B cell (primary cell): ENCODE measurements at regions not wholly inside any gene's neighbourhood (a gene's known extent, or its start where the extent isn't known, plus 50 kb on each side); places are given as distances from the start of the nearest gene placed in this dataset.

Experiments
- ATAC-seq: fragments of 200-7000 bp; cut with Tn5 transposase; one replicate; pipeline ENCODE4 v1.10.0; 2021; ENCODE audit warnings: low read depth, mild to moderate bottlenecking, moderate number of reproducible peaks, moderate library complexity
- CTCF ChIA-PET: fragments of 350-600 bp; sonication (Branson Sonifier 250); formaldehyde crosslinking; loops from one replicate; lab custom pipeline; 2021; ENCODE audit warnings: antibody characterized with exemption, inconsistent platforms; lab: Charles Lee
- POLR2A ChIA-PET: fragments of 350-600 bp; sonication (Branson Sonifier 250); formaldehyde crosslinking; loops from one replicate; lab custom pipeline; 2021; ENCODE audit warnings: antibody characterized with exemption; lab: Charles Lee
- DNase-seq: peaks from one replicate; pipeline ENCODE4 v3.0.0; 2013
- H2AFZ ChIP-seq: 2 replicates; pipeline ENCODE4 v1.6.1; 2012; ENCODE audit warnings: mild to moderate bottlenecking, low read depth, low read length; ENCODE audit not compliant: insufficient read depth, poor library complexity, severe bottlenecking
- H3K27ac ChIP-seq, 2 donors: 1 replicate in 1 of 2; 2 replicates in 1 of 2; pipeline ENCODE4 v1.5.1; 2012 to 2013; ENCODE audit warnings: low read length in 2 of 2, mild to moderate bottlenecking in 2 of 2, moderate library complexity in 1 of 2
- H3K27me3 ChIP-seq, 4 experiments: fragments of 200-600 bp in 1 of 4; sonication (generic) in 1 of 4; replicated peaks in 1 of 4; 1 replicate in 2 of 4; 2 replicates in 2 of 4; pipeline versions ENCODE4 v1.6.1 to v1.7.0; 2013 to 2016; ENCODE audit warnings: low read length in 3 of 4, mild to moderate bottlenecking in 2 of 4, mixed read lengths in 1 of 4, moderate library complexity in 1 of 4; ENCODE audit not compliant: insufficient read depth in 4 of 4, control insufficient read depth in 3 of 4; ENCODE audit errors: control extremely low read depth in 1 of 4
- H3K36me3 ChIP-seq, 2 experiments: replicated peaks in 1 of 2; 1 replicate in 1 of 2; 2 replicates in 1 of 2; pipeline versions ENCODE4 v1.6.1 to v1.7.1; 2013; ENCODE audit warnings: low read length in 1 of 2; ENCODE audit not compliant: insufficient read depth in 2 of 2, control insufficient read depth in 1 of 2; ENCODE audit errors: control extremely low read depth in 1 of 2, extremely low read depth in 1 of 2
- H3K4me1 ChIP-seq, 2 donors: fragments of 200-600 bp in 1 of 2; sonication (generic) in 1 of 2; 1 replicate in 1 of 2; 2 replicates in 1 of 2; pipeline versions ENCODE4 v1.5.1 to v1.6.1; 2013 to 2017; ENCODE audit warnings: low read length in 2 of 2; ENCODE audit not compliant: control insufficient read depth in 2 of 2, insufficient read depth in 2 of 2
- H3K4me2 ChIP-seq: replicated peaks from 2 replicates; pipeline ENCODE3; 2012; ENCODE audit warnings: mild to moderate bottlenecking, low read depth, low read length; ENCODE audit not compliant: poor library complexity, severe bottlenecking
- H3K4me3 ChIP-seq, 5 experiments: fragments of 200-600 bp in 1 of 5; sonication (generic) in 1 of 5; 1 replicate in 3 of 5; 2 replicates in 2 of 5; pipeline versions ENCODE4 v1.5.1 to v1.7.0; 2011 to 2016; ENCODE audit warnings: low read length in 4 of 5, mild to moderate bottlenecking in 4 of 5, low read depth in 2 of 5, control low read depth in 1 of 5, moderate library complexity in 1 of 5; ENCODE audit not compliant: insufficient read depth in 1 of 5; ENCODE audit errors: control extremely low read depth in 1 of 5, extremely low read depth in 1 of 5
- H3K79me2 ChIP-seq: fragments of 200-600 bp; sonication (generic); one replicate; pipeline ENCODE4 v1.6.0; 2016; ENCODE audit warnings: low read length; ENCODE audit not compliant: control insufficient read depth, insufficient read depth
- H3K9ac ChIP-seq: fragments of 200-600 bp; sonication (generic); 2 replicates; pipeline ENCODE4 v1.6.1; 2017; ENCODE audit warnings: mild to moderate bottlenecking, low read length, moderate library complexity
- H3K9me3 ChIP-seq, 3 donors: one replicate each; pipeline versions ENCODE4 v1.6.1 to v1.7.1; 2013; ENCODE audit warnings: low read length in 2 of 3; ENCODE audit not compliant: control insufficient read depth in 2 of 3, insufficient read depth in 1 of 3; ENCODE audit errors: control extremely low read depth in 1 of 3
- H4K20me1 ChIP-seq: 2 replicates; pipeline ENCODE4 v1.6.0; 2012; ENCODE audit warnings: mild to moderate bottlenecking, low read length; ENCODE audit not compliant: insufficient read depth, control insufficient read depth, poor library complexity, severe bottlenecking
- H3K27ac Mint-ChIP-seq: one replicate; pipeline ENCODE4 v1.8.0; 2021; ENCODE audit warnings: mixed read lengths
- H3K27me3 Mint-ChIP-seq: one replicate; pipeline ENCODE4 v1.8.0; 2021; ENCODE audit warnings: mixed read lengths
- H3K4me1 Mint-ChIP-seq: one replicate; pipeline ENCODE4 v1.8.0; 2021; ENCODE audit warnings: mixed read lengths
- H3K4me3 Mint-ChIP-seq: one replicate; pipeline ENCODE4 v1.8.0; 2021; ENCODE audit warnings: mixed read lengths
- H3K9me3 Mint-ChIP-seq: one replicate; pipeline ENCODE4 v1.8.0; 2022; ENCODE audit warnings: mixed read lengths; ENCODE audit not compliant: insufficient read depth
- EZH2 ChIP-seq: IDR thresholded peaks from 2 replicates; pipeline ENCODE4 v1.6.1; 2012; ENCODE audit warnings: borderline replicate concordance, low read depth, mild to moderate bottlenecking, moderate library complexity, low read length; ENCODE audit not compliant: insufficient read depth, poor library complexity, severe bottlenecking
- WGBS: methylation state at CpG from one replicate; pipeline ENCODE4 v1.1.5; 2013; ENCODE audit warnings: missing lambda C conversion rate; ENCODE audit not compliant: insufficient coverage; 5-methylcytosine and 5-hydroxymethylcytosine counted together
- intact Hi-C: fragments of 100-400 bp; cut with micrococcal nuclease; formaldehyde crosslinking; loops from one replicate; pipeline ENCODE4 v1.10.0; 2022
- TF ChIP-seq, protein P1 (sequence below): fragments of 200-600 bp; IDR thresholded peaks from one replicate; pipeline ENCODE4 v1.8.0; 2022; ENCODE audit warnings: antibody characterized with exemption, mild to moderate bottlenecking

GRCh38 chr1:96009831-96010434 is 711.7 kb upstream of the PTBP2 start:
- peaks cover 2% of the 10 kb centered on the region for H3K9me3 Mint-ChIP-seq
- ChIA-PET CTCF (no interaction called here), POLR2A (no interaction called here)
- DNase-seq = no peak
- Histone ChIP-seq H3K4me1 (no peaks in the 10 kb centered on the region), H3K79me2 (no peaks in the 10 kb centered on the region), H3K27ac (no peak overlapping the region), H3K4me2 (no peak overlapping the region), H3K36me3 (no peaks in the 10 kb centered on the region), H3K4me3 (no peak overlapping the region), H3K27me3 (no peaks in the 10 kb centered on the region), H3K9me3 (no peaks in the 10 kb centered on the region), H4K20me1 (no peaks in the 10 kb centered on the region), H3K9ac (no peak overlapping the region), H2AFZ (no peak overlapping the region)
- H3K27me3 Mint-ChIP-seq = no peaks in the 10 kb centered on the region
- no peak for TF ChIP-seq EZH2
- H3K4me3 Mint-ChIP-seq = no peak overlapping the region
- no CpG with 5 or more reads among the region's 3 CpGs for WGBS
- intact Hi-C loops = no loop called here
- no peaks in the 10 kb centered on the region for H3K4me1 Mint-ChIP-seq
- no peak overlapping the region for H3K27ac Mint-ChIP-seq
- ATAC-seq = no peak

DNA sequence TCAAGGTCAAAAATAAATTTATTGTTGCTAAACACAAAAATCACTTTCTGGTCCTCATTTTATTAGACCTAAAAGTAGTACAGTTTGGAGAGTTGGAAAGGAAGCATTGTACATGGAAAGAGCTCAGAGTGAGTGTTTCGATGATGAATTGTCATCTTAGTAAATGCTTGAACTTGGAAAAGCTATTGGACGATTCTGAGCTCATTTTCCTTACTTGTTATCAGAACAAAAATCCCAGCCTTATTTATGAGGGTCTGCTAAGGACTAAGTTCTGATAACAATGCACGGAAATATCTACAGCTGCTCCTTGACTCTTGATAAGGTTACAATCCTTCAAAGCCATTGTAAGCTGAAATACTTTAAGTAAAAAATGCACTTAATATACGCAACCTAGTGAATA is 710.0 kb upstream of the PTBP2 start:
- CTCF ChIA-PET = no interaction called here
- WGBS = no CpG with 5 or more reads among the region's 4 CpGs
- Histone ChIP-seq H3K36me3 (no peaks in the 10 kb centered on the region), H3K27me3 (no peaks in the 10 kb centered on the region), H3K79me2 (no peaks in the 10 kb centered on the region), H3K4me3 (no peak overlapping the region), H3K4me1 (no peaks in the 10 kb centered on the region), H4K20me1 (no peaks in the 10 kb centered on the region), H3K9me3 (no peaks in the 10 kb centered on the region), H3K4me2 (no peak overlapping the region), H3K9ac (no peak overlapping the region), H3K27ac (no peak overlapping the region), H2AFZ (no peak overlapping the region)
- TF ChIP-seq, protein P1, sequence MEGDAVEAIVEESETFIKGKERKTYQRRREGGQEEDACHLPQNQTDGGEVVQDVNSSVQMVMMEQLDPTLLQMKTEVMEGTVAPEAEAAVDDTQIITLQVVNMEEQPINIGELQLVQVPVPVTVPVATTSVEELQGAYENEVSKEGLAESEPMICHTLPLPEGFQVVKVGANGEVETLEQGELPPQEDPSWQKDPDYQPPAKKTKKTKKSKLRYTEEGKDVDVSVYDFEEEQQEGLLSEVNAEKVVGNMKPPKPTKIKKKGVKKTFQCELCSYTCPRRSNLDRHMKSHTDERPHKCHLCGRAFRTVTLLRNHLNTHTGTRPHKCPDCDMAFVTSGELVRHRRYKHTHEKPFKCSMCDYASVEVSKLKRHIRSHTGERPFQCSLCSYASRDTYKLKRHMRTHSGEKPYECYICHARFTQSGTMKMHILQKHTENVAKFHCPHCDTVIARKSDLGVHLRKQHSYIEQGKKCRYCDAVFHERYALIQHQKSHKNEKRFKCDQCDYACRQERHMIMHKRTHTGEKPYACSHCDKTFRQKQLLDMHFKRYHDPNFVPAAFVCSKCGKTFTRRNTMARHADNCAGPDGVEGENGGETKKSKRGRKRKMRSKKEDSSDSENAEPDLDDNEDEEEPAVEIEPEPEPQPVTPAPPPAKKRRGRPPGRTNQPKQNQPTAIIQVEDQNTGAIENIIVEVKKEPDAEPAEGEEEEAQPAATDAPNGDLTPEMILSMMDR = no peak
- no peak for TF ChIP-seq EZH2
- peaks cover 2% of the 10 kb centered on the region for H3K9me3 Mint-ChIP-seq
- ATAC-seq (no peak), DNase-seq (no peak)
- H3K27me3 Mint-ChIP-seq = no peaks in the 10 kb centered on the region
- intact Hi-C loops = no loop called here
- POLR2A ChIA-PET = no interaction called here
- H3K27ac Mint-ChIP-seq = no peak overlapping the region
- no peak overlapping the region for H3K4me3 Mint-ChIP-seq
- H3K4me1 Mint-ChIP-seq = no peaks in the 10 kb centered on the region
